GM18873 (cell line): ENCODE measurements at regions not wholly inside any gene's neighbourhood (a gene's known extent, or its start where the extent isn't known, plus 50 kb on each side); places are given as distances from the start of the nearest gene placed in this dataset.
"Not testable (repeated sequence)": the region's sequence is repeated elsewhere in the genome, so short reads cannot be mapped to it uniquely, and the experiment has no call there.

Source experiments
- ATAC-seq: cut with Tn5 transposase; IDR thresholded peaks from one replicate; pipeline ENCODE4 v1.9.1; 2021; ENCODE audit warnings: mild to moderate bottlenecking, moderate library complexity, moderate number of reproducible peaks; ENCODE audit not compliant: unreplicated experiment, low FRiP score

DNA sequence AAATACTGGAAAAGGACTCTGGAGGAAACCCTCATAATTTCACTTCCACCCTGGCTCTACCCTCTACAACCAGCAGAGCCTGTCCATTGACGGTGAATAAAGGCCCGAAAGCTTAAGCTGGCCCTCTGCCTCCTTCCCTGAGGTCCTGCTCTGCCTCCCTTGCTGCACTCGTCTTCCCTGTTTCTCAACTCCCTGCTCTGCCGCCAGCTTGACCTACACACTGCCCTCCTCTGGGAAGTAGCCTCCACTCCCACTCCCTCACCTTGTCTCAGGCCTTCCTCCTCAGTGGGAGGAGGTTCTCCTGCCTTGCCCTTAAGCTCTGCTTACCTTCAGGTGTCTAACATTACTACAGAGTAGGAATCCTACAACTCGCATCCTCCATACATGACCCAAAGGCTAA is 608.6 kb upstream of the NR3C2 start:
- ATAC-seq, result no peak

DNA sequence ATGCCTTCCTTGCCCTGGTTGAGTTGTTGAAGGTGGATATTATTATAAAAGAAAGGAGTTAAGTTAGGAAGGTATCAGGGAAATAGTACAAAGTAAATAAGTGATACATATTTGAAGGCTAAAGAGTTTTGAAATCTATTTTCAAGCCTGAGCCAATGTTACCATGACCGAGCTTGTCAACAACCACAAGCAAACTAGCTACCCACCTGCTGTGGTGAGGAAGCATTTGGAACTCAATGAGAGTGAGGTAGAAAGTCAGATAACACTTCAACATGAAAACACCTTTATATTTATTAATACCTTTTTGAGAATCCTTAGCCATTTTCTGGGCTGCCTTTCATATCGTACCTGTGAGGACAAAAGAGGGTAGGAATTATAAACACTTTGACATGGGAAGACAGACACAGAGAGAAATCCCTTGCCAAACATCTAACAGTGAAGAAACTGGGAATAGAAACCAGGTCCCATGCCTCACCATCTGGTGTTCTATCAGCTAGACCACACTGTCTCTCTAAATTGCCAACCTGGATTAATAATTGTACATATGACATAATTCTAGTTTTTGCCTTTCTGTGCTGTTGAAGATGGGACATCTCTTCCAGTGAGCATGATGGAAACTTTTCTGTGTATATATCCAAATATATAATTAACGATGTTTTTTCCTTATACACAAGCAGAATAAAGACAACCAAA is 606.4 kb upstream of the NR3C2 start:
- no peak for ATAC-seq

- ATAC-seq, result no peak
Measured at GRCh38 chr4:149047368-149047767, 605.2 kb upstream of the NR3C2 start.

DNA sequence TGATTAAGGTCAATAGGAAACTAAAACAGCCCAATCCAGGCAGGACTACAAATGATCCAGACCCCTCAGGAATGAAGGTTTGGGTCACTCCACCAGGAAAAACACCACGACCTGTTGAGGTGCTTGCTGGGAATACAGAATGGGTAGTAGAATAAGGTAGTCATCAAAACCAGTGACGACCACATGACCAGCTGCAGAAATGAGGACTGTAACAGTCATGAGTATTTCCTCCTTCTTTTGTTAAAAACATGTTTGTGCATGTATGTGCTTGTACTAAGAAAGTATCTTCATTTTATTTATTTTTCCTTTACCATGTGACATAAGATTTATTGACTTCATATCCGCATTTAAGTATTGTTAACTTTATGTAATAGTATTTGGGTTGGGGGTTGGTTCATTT is 603.5 kb upstream of the NR3C2 start:
- ATAC-seq, result no peak

GRCh38 chr4:149039786-149040185 is 597.6 kb upstream of the NR3C2 start:
- ATAC-seq, result not testable (repeated sequence)

- no peak for ATAC-seq
Measured at GRCh38 chr4:149031399-149031798, 589.2 kb upstream of the NR3C2 start.

- no peak for ATAC-seq
Measured at GRCh38 chr4:149029056-149029651, 586.9 kb upstream of the NR3C2 start.

DNA sequence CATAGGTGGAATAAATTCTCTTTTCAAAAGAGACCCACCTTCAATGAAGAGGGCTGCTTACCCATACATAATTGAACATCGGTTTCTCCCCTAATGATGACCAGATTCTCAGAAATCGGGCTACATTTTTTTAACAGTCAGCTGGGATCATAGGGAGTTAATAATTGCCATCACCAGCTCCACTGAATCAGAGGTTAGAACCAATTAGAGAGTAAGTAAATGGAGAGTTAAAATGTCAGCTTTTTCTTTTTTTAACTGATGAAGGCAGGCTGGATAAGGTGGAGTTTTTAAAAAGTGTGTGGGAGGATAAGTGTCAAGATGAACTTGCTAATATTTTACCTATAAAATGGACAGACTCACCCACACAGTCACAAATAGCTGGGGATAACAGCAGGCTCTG is 584.5 kb upstream of the NR3C2 start:
- no peak for ATAC-seq

DNA sequence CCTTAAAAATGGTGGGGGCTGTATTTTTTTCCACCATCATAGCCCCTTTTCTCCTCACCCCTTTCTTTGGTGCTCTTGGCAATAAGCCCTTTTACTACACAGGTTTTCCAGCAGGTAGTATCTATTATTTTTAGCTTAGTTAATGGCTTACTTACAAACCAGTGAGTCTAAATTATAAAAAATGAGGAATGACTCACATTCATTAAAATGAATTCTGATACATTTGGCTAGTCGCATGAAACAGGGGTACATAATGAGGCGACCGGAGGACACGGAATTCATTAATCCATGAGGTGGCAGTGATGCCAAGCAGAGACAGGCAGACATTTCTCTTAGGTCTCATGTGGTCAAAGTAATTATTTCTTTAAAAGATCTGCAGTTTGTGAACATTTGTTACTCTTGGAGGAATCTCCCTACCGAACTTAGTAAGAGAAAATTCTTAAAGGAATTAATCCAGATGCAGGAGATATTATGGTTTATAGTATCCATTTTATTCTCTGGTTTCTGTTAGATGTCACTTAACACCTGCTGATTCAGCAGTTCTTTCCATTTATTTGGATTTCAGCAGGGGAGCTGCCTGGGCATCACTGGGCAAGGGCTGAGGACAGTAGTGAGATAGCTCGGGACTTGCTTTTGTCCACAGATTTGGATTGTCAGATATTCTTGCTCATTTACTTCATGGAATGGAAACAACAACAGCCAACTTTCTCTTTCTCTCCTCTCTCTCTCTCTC is 575.0 kb upstream of the NR3C2 start:
- ATAC-seq, result no peak

DNA sequence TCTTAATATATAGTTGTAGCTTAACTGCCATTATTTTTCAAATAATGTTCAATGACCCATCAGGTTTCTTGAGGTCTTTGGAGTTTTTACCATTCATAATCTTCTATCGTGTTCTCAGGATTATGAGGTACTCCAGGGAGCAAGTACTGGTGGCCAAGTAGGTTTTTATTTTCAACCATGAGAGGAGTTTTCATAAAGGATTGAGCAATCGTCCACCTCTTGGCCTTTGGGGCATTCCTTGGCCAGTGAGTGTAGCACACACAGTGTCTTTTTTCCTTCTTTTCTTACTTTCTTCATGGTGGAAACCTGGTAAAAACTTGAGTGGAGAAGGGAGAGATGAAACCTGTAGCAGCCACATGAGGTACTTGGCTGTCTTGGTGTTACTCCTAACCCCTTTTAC is 567.0 kb upstream of the NR3C2 start:
- ATAC-seq, result no peak

- no peak for ATAC-seq
Measured at GRCh38 chr4:149008415-149009025, 566.3 kb upstream of the NR3C2 start.

DNA sequence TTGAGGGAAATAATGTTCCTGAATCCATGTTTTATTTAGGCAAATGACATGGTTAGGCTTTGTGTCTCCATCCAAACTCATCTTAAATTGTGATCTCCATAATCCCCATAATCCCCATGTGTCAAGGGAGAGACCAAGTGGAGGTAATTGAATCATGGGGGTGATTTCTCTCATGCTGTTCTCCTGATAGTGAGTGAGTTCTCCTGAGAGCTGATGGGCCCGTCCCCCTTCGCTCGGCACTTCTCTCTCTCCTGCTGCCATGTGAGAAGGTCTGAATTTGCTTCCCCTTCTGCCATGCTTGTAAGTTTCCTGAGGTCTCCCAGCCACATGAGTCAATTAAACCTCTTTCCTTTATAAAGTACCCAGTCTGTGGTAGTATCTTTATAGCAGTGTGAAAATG is 563.0 kb upstream of the NR3C2 start:
- ATAC-seq, result no peak

DNA sequence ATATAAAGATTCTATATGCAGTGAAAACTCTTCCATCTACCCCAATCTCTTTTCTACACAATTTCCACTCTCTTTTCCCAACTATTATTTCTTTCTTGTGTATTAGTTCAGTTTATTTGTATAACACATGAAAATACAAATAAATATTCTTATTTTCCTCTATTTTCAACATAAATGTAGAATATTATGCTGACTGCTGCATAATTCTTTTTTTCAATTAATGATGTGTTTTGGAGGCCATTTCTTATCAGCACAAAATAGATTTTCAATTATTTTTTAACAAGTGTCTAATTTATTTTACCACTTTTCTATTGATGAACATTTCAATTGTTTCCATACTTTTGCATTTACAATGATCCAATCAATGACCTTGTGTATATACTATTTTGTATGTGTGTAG is 557.7 kb upstream of the NR3C2 start:
- ATAC-seq, result no peak

DNA sequence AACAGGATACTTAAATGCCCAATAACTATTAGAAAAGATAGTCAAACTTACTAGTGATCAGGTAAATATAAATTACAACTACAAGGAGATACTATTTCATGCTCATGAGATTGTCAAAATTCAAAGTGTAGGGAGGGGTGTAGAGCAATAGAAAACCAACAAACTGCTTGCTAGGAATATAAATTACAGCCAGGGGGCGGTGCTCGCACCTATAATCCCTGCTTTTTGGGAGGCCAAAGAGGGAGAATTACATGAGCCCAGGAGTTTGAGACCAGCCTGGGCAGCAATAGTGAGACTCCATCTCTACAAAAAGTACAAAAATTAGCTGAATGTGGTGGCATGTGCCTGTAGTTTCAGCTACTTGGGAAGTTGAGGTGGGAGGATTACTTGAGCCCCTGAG is 556.5 kb upstream of the NR3C2 start:
- no peak for ATAC-seq

- no peak for ATAC-seq
Measured at GRCh38 chr4:148986951-148987350, 544.7 kb upstream of the NR3C2 start.

- no peak for ATAC-seq
Measured at GRCh38 chr4:148984951-148985350, 542.7 kb upstream of the NR3C2 start.

DNA sequence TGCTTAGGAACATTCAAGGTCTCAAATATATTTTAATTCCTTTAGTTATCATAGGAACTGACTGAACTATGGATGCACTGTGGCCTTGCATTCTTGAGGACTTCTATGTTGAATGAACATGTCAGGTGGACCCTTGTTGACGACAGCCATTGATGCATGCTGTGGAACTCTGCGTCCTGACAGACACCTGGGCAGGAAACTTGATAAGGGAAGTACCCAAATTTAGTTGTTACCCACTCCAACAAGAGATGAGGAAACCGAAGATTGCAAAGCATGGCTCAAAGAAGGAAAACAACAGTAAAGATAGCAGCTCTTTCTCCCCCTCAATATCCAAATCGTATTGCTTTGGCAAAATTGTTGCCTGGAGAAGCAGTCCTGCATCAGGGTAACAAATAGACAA is 540.0 kb upstream of the NR3C2 start:
- no peak for ATAC-seq

- no peak for ATAC-seq
Measured at GRCh38 chr4:148980782-148981480, 538.7 kb upstream of the NR3C2 start.

DNA sequence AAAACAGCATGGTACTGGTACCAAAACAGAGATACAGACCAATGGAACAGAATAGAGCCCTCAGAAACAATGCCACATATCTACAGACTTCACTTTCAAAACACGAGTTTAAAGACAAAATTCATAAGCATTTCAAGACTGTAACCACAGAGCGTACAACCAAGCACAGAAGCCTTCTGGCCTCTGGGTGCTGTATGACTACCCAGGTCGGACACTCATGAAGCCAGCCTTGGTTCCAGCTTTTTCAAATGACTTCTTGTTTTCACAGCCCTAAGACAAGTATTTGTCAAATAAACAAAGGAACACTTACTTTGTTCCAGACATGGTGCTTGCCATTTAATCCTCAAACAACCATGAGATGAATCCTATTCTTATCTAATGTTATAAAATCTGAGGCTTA is 536.1 kb upstream of the NR3C2 start:
- no peak for ATAC-seq

- no peak for ATAC-seq
Measured at GRCh38 chr4:148975464-148975863, 533.2 kb upstream of the NR3C2 start.

DNA sequence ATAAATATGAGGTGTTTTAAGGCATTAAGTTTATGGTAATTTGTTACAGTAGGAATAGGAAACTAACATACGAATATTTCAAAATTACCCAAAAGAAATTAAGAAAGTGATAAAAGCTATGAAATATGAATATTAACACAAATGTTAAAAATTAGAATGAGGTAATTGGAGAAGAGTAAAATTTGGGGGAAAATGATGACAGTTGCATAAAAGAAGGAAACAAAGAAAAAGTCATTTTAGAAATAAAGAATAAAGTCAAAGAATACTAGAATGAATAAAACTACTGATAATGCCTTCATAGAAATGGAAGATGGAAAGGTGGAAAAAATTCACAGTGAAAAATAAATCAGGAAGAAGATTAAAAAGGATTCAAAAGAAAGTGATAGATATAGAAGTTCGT is 522.9 kb upstream of the NR3C2 start:
- no peak for ATAC-seq
